T-cell (primary cell): ENCODE measurements at regions not wholly inside any gene's neighbourhood (a gene's known extent, or its start where the extent isn't known, plus 50 kb on each side); places are given as distances from the start of the nearest gene placed in this dataset.

ENCODE experiments used
- ATAC-seq, 4 experiments: fragments of 200-7000 bp in 3 of 4; fragments of 150-1000 bp in 1 of 4; cut with Tn5 transposase; replicated peaks in 1 of 4; 1 replicate in 3 of 4; 2 replicates in 1 of 4; pipeline ENCODE4 v1.10.0; 2021; ENCODE audit warnings: moderate library complexity in 3 of 4, mild to moderate bottlenecking in 2 of 4, moderate number of reproducible peaks in 1 of 4
- CTCF ChIA-PET, 2 donors: fragments of 300-600 bp; sonication (Branson Sonifier 250); formaldehyde crosslinking; loops; one replicate each; lab custom pipeline; 2022; ENCODE audit warnings: antibody characterized with exemption in 2 of 2; lab: Charles Lee
- POLR2A ChIA-PET, 2 donors: fragments of 300-600 bp; sonication (Branson Sonifier 250); formaldehyde crosslinking; loops; one replicate each; lab custom pipeline; 2022; ENCODE audit warnings: antibody characterized with exemption in 2 of 2; lab: Charles Lee
- DNase-seq, 35 experiments: peaks; one replicate each; pipeline versions ENCODE4 v3.0.0 to v3.0.0-alpha.2; 2013 to 2023
- H3K27ac ChIP-seq: one replicate; pipeline ENCODE4 v1.5.1; 2013; ENCODE audit warnings: low read length
- H3K27me3 ChIP-seq, 2 experiments: replicated peaks in 1 of 2; 1 replicate in 1 of 2; 2 replicates in 1 of 2; pipeline versions ENCODE4 v1.6.1 to v1.7.0; 2013; ENCODE audit warnings: low read length in 1 of 2, mixed read lengths in 1 of 2; ENCODE audit not compliant: control insufficient read depth in 2 of 2, insufficient read depth in 2 of 2; ENCODE audit errors: extremely low read depth in 1 of 2
- H3K36me3 ChIP-seq, 2 donors: 1 replicate in 1 of 2; 2 replicates in 1 of 2; pipeline versions ENCODE4 v1.6.1 to v1.7.0; 2013; ENCODE audit warnings: low read length in 1 of 2; ENCODE audit not compliant: control insufficient read depth in 2 of 2, insufficient read depth in 1 of 2; ENCODE audit errors: extremely low read depth in 1 of 2
- H3K4me1 ChIP-seq, 2 experiments: 1 replicate in 1 of 2; 2 replicates in 1 of 2; pipeline versions ENCODE4 v1.6.1 to v1.7.0; 2013; ENCODE audit warnings: low read length in 2 of 2, mixed read lengths in 1 of 2; ENCODE audit not compliant: insufficient read depth in 2 of 2, control insufficient read depth in 1 of 2; ENCODE audit errors: extremely low read depth in 1 of 2
- H3K4me3 ChIP-seq, 2 donors: 1 replicate in 1 of 2; 2 replicates in 1 of 2; pipeline versions ENCODE4 v1.5.1 to v1.7.0; 2013; ENCODE audit warnings: mild to moderate bottlenecking in 2 of 2, low read length in 1 of 2, moderate library complexity in 1 of 2; ENCODE audit not compliant: control insufficient read depth in 1 of 2; ENCODE audit errors: extremely low read depth in 1 of 2
- H3K9me3 ChIP-seq: 2 replicates; pipeline ENCODE4 v1.7.0; 2013
- H3K27ac Mint-ChIP-seq, 2 donors: one replicate each; pipeline ENCODE4 v1.8.0; 2020 to 2021; ENCODE audit warnings: mild to moderate bottlenecking in 2 of 2, mixed read lengths in 2 of 2
- H3K27me3 Mint-ChIP-seq, 2 donors: one replicate each; pipeline ENCODE4 v1.8.0; 2021 to 2022; ENCODE audit warnings: mixed read lengths in 2 of 2
- H3K36me3 Mint-ChIP-seq: one replicate; pipeline ENCODE4 v1.8.0; 2021; ENCODE audit warnings: mixed read lengths
- H3K4me1 Mint-ChIP-seq, 3 donors: one replicate each; pipeline ENCODE4 v1.8.0; 2020 to 2022; ENCODE audit warnings: mixed read lengths in 3 of 3, mild to moderate bottlenecking in 1 of 3
- H3K4me3 Mint-ChIP-seq, 3 donors: one replicate each; pipeline ENCODE4 v1.8.0; 2020 to 2022; ENCODE audit warnings: mild to moderate bottlenecking in 3 of 3, mixed read lengths in 3 of 3, moderate library complexity in 3 of 3
- H3K9me3 Mint-ChIP-seq, 3 donors: one replicate each; pipeline ENCODE4 v1.8.0; 2020 to 2022; ENCODE audit warnings: mixed read lengths in 3 of 3
- WGBS: methylation state at CpG from one replicate; pipeline ENCODE4 v1.1.5; 2013; ENCODE audit warnings: missing lambda C conversion rate; ENCODE audit not compliant: insufficient coverage; 5-methylcytosine and 5-hydroxymethylcytosine counted together

DNA sequence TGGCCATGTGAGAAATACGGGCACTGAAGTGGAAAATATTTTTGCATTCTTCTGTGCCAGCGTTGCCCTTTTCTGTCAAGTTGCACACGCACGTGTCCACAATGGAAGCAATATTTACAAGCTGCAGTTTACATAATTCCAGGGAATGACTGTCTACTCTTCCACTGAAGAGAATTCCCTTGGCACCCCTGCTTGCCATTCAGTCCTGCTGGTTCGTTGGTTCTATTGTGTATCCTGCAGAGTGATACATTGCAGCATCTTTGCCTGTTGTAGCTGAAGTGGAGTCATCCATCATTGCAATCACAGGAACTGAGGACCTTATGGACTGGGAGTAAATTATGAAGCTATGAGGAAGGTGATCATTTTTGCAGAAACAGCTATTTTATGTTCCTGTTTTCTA is 759.4 kb downstream of the ROBO2 start:
- no peak overlapping the region for H3K27ac Mint-ChIP-seq
- Histone ChIP-seq H3K9me3 (no peaks in the 10 kb centered on the region), H3K4me1 (no peaks in the 10 kb centered on the region), H3K4me3 (no peak overlapping the region), H3K27me3 (no peaks in the 10 kb centered on the region), H3K27ac (no peak overlapping the region), H3K36me3 (no peaks in the 10 kb centered on the region)
- H3K27me3 Mint-ChIP-seq = no peaks in the 10 kb centered on the region
- 83% methylated on average over 5 of the region's 5 CpGs for WGBS
- H3K4me1 Mint-ChIP-seq = no peaks in the 10 kb centered on the region
- ATAC-seq = no peak
- no peak for DNase-seq
- POLR2A ChIA-PET = no interaction called here
- H3K9me3 Mint-ChIP-seq = peaks cover 10 to 23% (median 21%) of the 10 kb centered on the region in 3 donors
- CTCF ChIA-PET = no interaction called here
- H3K36me3 Mint-ChIP-seq = no peaks in the 10 kb centered on the region
- H3K4me3 Mint-ChIP-seq = no peak overlapping the region

DNA sequence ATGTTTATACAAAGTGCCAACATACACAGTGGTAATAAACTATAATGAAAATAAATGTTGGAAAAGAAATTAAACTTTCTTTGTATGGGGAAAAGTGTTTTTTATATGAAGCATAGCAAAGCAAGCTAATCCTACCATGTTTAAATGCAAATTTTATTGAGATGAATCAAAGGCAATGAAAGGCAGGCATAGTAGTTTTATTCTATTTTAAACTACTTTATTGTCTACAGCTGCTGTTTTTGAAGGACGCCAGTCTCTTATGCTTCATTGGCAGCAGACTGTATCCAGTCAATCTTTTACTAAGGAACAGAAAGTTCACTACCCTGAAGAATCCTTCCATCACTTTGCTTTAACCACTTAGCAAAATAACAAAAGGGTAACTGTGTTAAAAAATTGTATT is 761.0 kb downstream of the ROBO2 start:
- no peaks in the 10 kb centered on the region for H3K4me1 ChIP-seq
- H3K27ac ChIP-seq = no peak overlapping the region
- H3K27ac Mint-ChIP-seq = no peak overlapping the region
- ATAC-seq = no peak
- no peaks in the 10 kb centered on the region for H3K36me3 ChIP-seq
- no peak for DNase-seq
- H3K27me3 ChIP-seq = no peaks in the 10 kb centered on the region
- peaks cover 14 to 23% (median 21%) of the 10 kb centered on the region in 3 donors for H3K9me3 Mint-ChIP-seq
- H3K36me3 Mint-ChIP-seq = no peaks in the 10 kb centered on the region
- no peak overlapping the region for H3K4me3 Mint-ChIP-seq
- WGBS = no CpG with 5 or more reads among the region's 1 CpG
- H3K9me3 ChIP-seq = no peaks in the 10 kb centered on the region
- no peaks in the 10 kb centered on the region for H3K4me1 Mint-ChIP-seq
- no peaks in the 10 kb centered on the region for H3K27me3 Mint-ChIP-seq
- CTCF ChIA-PET = no interaction called here
- H3K4me3 ChIP-seq = no peak overlapping the region
- POLR2A ChIA-PET = no interaction called here

GRCh38 chr3:77807312-77807711 is 767.4 kb downstream of the ROBO2 start:
- Histone ChIP-seq H3K27me3 (no peaks in the 10 kb centered on the region), H3K4me1 (no peaks in the 10 kb centered on the region), H3K36me3 (no peaks in the 10 kb centered on the region), H3K4me3 (no peak overlapping the region), H3K9me3 (no peaks in the 10 kb centered on the region), H3K27ac (no peak overlapping the region)
- H3K4me3 Mint-ChIP-seq = no peak overlapping the region
- no peak for DNase-seq
- ChIA-PET POLR2A (no interaction called here), CTCF (no interaction called here)
- H3K36me3 Mint-ChIP-seq = no peaks in the 10 kb centered on the region
- H3K27me3 Mint-ChIP-seq = no peaks in the 10 kb centered on the region
- no peaks in the 10 kb centered on the region for H3K4me1 Mint-ChIP-seq
- 100% methylated on average over 1 of the region's 3 CpGs for WGBS
- no peak for ATAC-seq
- peaks cover 11 to 16% (median 15%) of the 10 kb centered on the region in 3 donors for H3K9me3 Mint-ChIP-seq
- no peak overlapping the region for H3K27ac Mint-ChIP-seq

DNA sequence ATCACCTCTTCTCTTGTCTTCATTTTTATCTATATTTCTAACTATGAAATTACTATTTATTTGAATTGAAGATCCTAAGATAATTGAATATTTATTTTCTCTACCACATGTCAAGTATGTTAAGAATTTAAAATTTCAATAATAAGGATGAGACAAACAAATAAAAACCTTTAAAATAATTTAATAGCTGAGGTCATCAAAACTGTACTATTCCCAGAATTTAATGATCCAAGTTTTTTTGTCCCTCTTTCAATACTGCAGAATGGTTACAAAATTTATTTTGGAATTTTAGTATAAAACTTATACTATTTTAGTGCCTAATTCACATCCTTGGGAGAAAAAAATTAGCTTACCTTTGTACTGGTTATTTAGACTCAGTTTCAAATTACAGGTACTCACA is 774.9 kb downstream of the ROBO2 start:
- H3K36me3 ChIP-seq = no peaks in the 10 kb centered on the region
- DNase-seq (no peak), ATAC-seq (no peak)
- no peak overlapping the region for H3K4me3 Mint-ChIP-seq
- CTCF ChIA-PET = no interaction called here
- POLR2A ChIA-PET = no interaction called here
- H3K27ac Mint-ChIP-seq = no peak overlapping the region
- peaks cover 3 to 11% (median 6%) of the 10 kb centered on the region in 3 donors for H3K9me3 Mint-ChIP-seq
- no peak overlapping the region for H3K4me3 ChIP-seq
- no peak overlapping the region for H3K27ac ChIP-seq
- H3K36me3 Mint-ChIP-seq = no peaks in the 10 kb centered on the region
- no peaks in the 10 kb centered on the region for H3K27me3 ChIP-seq
- H3K4me1 Mint-ChIP-seq = no peaks in the 10 kb centered on the region
- no peaks in the 10 kb centered on the region for H3K27me3 Mint-ChIP-seq
- H3K4me1 ChIP-seq = no peaks in the 10 kb centered on the region
- no peaks in the 10 kb centered on the region for H3K9me3 ChIP-seq

DNA sequence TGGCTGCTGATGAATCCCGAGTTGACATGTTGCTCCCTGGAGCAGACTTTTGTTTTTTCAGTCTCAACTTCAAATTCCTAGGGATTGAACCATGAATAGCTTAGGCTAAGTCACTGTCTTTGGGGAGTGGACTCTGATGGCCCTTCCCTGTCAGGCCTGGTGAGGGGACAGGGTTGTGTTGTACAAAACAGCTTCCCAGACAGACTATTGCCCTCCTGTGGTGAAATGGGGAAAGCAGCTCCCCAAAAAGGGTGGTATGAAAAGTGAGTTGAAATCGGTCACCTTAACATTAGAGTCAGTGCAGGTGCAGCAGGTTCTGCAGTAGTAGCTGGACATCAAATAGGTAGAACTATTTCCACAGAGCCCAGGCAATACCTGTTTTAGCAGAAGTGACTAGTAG is 775.6 kb downstream of the ROBO2 start:
- ChIA-PET POLR2A (no interaction called here), CTCF (no interaction called here)
- Mint-ChIP-seq H3K27ac (no peak overlapping the region), H3K27me3 (no peaks in the 10 kb centered on the region), H3K4me1 (no peaks in the 10 kb centered on the region), H3K36me3 (no peaks in the 10 kb centered on the region), H3K9me3 (peaks cover 3 to 11% (median 8%) of the 10 kb centered on the region in 3 donors), H3K4me3 (no peak overlapping the region)
- DNase-seq = no peak
- WGBS = 80% methylated on average over 1 of the region's 2 CpGs
- Histone ChIP-seq H3K36me3 (no peaks in the 10 kb centered on the region), H3K9me3 (no peaks in the 10 kb centered on the region), H3K27me3 (no peaks in the 10 kb centered on the region), H3K27ac (no peak overlapping the region), H3K4me1 (no peaks in the 10 kb centered on the region), H3K4me3 (no peak overlapping the region)
- no peak for ATAC-seq

DNA sequence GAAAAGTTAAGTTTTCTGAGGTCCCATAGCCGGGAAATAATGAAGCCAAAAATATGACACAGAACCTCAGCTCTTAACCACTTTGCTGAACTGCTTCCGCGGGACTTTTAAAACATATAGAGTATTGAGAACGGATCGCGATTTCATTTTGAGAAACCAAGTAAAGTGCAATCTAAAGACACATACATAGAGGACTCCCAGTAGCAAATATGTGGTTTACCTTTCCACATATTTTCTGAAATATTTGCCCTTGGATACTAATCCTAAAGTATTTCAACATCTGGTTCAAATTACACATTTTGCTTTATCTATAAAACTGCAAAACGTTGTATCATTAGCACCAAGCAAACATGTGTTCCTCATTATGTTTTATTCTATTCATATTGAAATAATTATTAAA is 776.5 kb downstream of the ROBO2 start:
- no peaks in the 10 kb centered on the region for H3K36me3 Mint-ChIP-seq
- no peaks in the 10 kb centered on the region for H3K4me1 Mint-ChIP-seq
- no peaks in the 10 kb centered on the region for H3K9me3 ChIP-seq
- H3K4me3 ChIP-seq = no peak overlapping the region
- ChIA-PET CTCF (no interaction called here), POLR2A (no interaction called here)
- no peak overlapping the region for H3K4me3 Mint-ChIP-seq
- H3K9me3 Mint-ChIP-seq = peaks cover 3 to 11% (median 10%) of the 10 kb centered on the region in 3 donors
- H3K27me3 ChIP-seq = no peaks in the 10 kb centered on the region
- H3K27me3 Mint-ChIP-seq = no peaks in the 10 kb centered on the region
- no peak overlapping the region for H3K27ac ChIP-seq
- no peaks in the 10 kb centered on the region for H3K4me1 ChIP-seq
- H3K36me3 ChIP-seq = no peaks in the 10 kb centered on the region
- 92% methylated on average over 5 of the region's 7 CpGs for WGBS
- DNase-seq = no peak
- ATAC-seq = no peak
- no peak overlapping the region for H3K27ac Mint-ChIP-seq
